ENCODE measurements at regions not wholly inside any gene's neighbourhood (a gene's known extent, or its start where the extent isn't known, plus 50 kb on each side); places are given as distances from the start of the nearest gene placed in this dataset.

DNA sequence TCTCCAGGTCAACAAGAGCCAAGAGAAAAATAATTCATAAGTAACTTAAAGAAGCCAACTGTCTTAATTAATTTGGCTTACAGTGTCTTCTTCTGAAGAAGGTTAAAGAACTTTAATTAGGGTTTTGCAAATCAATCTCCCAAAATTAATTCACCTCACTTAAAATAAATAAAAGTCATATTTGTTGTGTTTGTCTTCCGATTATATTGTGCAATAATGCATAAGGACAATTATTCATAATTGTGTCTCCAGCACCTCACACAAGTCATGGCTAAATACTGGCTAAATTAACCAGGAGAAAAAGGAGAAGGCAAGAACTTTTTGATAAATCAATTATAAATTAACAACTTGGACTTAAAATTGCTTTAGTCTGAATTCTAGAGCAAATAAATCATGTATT lies 899.0 kb upstream of the NR2F2 start:
- TF ChIP-seq, protein P1, sequence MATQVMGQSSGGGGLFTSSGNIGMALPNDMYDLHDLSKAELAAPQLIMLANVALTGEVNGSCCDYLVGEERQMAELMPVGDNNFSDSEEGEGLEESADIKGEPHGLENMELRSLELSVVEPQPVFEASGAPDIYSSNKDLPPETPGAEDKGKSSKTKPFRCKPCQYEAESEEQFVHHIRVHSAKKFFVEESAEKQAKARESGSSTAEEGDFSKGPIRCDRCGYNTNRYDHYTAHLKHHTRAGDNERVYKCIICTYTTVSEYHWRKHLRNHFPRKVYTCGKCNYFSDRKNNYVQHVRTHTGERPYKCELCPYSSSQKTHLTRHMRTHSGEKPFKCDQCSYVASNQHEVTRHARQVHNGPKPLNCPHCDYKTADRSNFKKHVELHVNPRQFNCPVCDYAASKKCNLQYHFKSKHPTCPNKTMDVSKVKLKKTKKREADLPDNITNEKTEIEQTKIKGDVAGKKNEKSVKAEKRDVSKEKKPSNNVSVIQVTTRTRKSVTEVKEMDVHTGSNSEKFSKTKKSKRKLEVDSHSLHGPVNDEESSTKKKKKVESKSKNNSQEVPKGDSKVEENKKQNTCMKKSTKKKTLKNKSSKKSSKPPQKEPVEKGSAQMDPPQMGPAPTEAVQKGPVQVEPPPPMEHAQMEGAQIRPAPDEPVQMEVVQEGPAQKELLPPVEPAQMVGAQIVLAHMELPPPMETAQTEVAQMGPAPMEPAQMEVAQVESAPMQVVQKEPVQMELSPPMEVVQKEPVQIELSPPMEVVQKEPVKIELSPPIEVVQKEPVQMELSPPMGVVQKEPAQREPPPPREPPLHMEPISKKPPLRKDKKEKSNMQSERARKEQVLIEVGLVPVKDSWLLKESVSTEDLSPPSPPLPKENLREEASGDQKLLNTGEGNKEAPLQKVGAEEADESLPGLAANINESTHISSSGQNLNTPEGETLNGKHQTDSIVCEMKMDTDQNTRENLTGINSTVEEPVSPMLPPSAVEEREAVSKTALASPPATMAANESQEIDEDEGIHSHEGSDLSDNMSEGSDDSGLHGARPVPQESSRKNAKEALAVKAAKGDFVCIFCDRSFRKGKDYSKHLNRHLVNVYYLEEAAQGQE (IDR thresholded peaks at IDR 0.05; ENCODE audit: insufficient read depth in 1 of 2, low read depth in 2 of 2, low read length in 2 of 2): no peak
- TF ChIP-seq TAF1 (IDR thresholded peaks at IDR 0.05; ENCODE audit: borderline replicate concordance, insufficient read depth, low read length): no peak
- TF ChIP-seq SIN3A (IDR thresholded peaks at IDR 0.05; ENCODE audit: borderline replicate concordance, insufficient read depth, low read length): no peak
- no peak for TF ChIP-seq POLR2AphosphoS5 (IDR thresholded peaks at IDR 0.05; ENCODE audit: low read depth, low read length)

Measured in PFSK-1 (cell line).